ENCODE measurements at regions not wholly inside any gene's neighbourhood (a gene's known extent, or its start where the extent isn't known, plus 50 kb on each side); places are given as distances from the start of the nearest gene placed in this dataset.

GRCh38 chr16:13438064-13438463 is 481.9 kb upstream of the ERCC4 start:
- dilution Hi-C loops (cut with MboI; ENCODE audit: extremely low pct_ligation_motif_present, low sequenced_read_pairs), result no loop called here

More at GRCh38 chr16:13438064-13438463, 481.9 kb upstream of the ERCC4 start:
- Histone ChIP-seq H3K4me2 (ENCODE audit: insufficient read depth, low read length) (no peak overlapping the region), H2AFZ (ENCODE audit: low read depth, low read length) (no peak overlapping the region), H3K27me3 (ENCODE audit: control insufficient read depth in 2 of 2, insufficient read depth in 2 of 2, low read length in 2 of 2) (no peaks in the 10 kb centered on the region), H3K9ac (replicated peaks; ENCODE audit: extremely low read depth, insufficient read depth, low read length) (no peak overlapping the region), H3K9me3 (replicated peaks; ENCODE audit: control insufficient read depth, insufficient read depth, low read length) (no peaks in the 10 kb centered on the region), H3K4me1 (ENCODE audit: control insufficient read depth, extremely low read depth, insufficient read depth, low read length) (no peaks in the 10 kb centered on the region), H3K4me3 (replicated peaks in 1 of 3; ENCODE audit: insufficient read depth in 1 of 3, low read depth in 1 of 3, low read length in 3 of 3) (no peak overlapping the region), H3K79me2 (ENCODE audit: control insufficient read depth, insufficient read depth, low read length) (no peaks in the 10 kb centered on the region), H3K36me3 (ENCODE audit: control insufficient read depth in 2 of 2, extremely low read depth in 1 of 2, insufficient read depth in 2 of 2, low read length in 2 of 2) (no peaks in the 10 kb centered on the region), H3K9me1 (replicated peaks; ENCODE audit: control insufficient read depth, extremely low read depth, insufficient read depth, low read length) (no peaks in the 10 kb centered on the region), H4K20me1 (replicated peaks; ENCODE audit: control insufficient read depth, extremely low read depth, insufficient read depth, low read length) (no peaks in the 10 kb centered on the region), H3K27ac (ENCODE audit: insufficient read depth, low read depth, low read length) (no peak overlapping the region)
- DNase-seq (ENCODE audit: low read depth, low spot score) (no peak), FAIRE-seq (no peak)
- ChIA-PET POLR2A (no interaction called here), CTCF (interaction anchor here (0.6 kb wide), 1 partner anchor 478 kb away, joined by 3 read pairs; no protein-coding TSS in a partner anchor)
- BruUV-seq (replicated peaks), result no TSS peak
- no peak for TF ChIP-seq FOS (IDR thresholded peaks at IDR 0.05; ENCODE audit: borderline replicate concordance, insufficient read depth, low read length)
- TF ChIP-seq, protein P1, sequence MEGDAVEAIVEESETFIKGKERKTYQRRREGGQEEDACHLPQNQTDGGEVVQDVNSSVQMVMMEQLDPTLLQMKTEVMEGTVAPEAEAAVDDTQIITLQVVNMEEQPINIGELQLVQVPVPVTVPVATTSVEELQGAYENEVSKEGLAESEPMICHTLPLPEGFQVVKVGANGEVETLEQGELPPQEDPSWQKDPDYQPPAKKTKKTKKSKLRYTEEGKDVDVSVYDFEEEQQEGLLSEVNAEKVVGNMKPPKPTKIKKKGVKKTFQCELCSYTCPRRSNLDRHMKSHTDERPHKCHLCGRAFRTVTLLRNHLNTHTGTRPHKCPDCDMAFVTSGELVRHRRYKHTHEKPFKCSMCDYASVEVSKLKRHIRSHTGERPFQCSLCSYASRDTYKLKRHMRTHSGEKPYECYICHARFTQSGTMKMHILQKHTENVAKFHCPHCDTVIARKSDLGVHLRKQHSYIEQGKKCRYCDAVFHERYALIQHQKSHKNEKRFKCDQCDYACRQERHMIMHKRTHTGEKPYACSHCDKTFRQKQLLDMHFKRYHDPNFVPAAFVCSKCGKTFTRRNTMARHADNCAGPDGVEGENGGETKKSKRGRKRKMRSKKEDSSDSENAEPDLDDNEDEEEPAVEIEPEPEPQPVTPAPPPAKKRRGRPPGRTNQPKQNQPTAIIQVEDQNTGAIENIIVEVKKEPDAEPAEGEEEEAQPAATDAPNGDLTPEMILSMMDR (IDR thresholded peaks at IDR 0.05; ENCODE audit: extremely low read depth in 1 of 2, insufficient read depth in 1 of 2, low read depth in 1 of 2, low read length in 2 of 2), result no peak
- no peak for TF ChIP-seq POLR2A (IDR thresholded peaks at IDR 0.05; ENCODE audit: low read depth, low read length)
- TF ChIP-seq MYC (IDR thresholded peaks at IDR 0.05; ENCODE audit: low read depth, low read length), result no peak
- TF ChIP-seq JUN (IDR thresholded peaks at IDR 0.05; ENCODE audit: borderline replicate concordance, insufficient read depth, insufficient read length, low read depth), result no peak
- TF ChIP-seq EZH2 (IDR thresholded peaks at IDR 0.05; ENCODE audit: borderline replicate concordance, low read depth, low read length, severe bottlenecking), result no peak
- no peak for TF ChIP-seq POLR2AphosphoS5 (IDR thresholded peaks at IDR 0.05; ENCODE audit: insufficient read depth, low read depth, low read length)
- TF ChIP-seq, protein P2, sequence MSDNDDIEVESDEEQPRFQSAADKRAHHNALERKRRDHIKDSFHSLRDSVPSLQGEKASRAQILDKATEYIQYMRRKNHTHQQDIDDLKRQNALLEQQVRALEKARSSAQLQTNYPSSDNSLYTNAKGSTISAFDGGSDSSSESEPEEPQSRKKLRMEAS (IDR thresholded peaks at IDR 0.05; ENCODE audit: insufficient read depth, insufficient read length), result no peak
- TF ChIP-seq GATA2 (IDR thresholded peaks at IDR 0.05; ENCODE audit: insufficient read depth, insufficient read length, low read depth, low read length), result no peak
- intact Hi-C loops (cut with micrococcal nuclease), result no loop called here

Data from endothelial cell of umbilical vein (primary cell).